Small intestine (tissue), 7 donors: ENCODE measurements at regions not wholly inside any gene's neighbourhood (a gene's known extent, or its start where the extent isn't known, plus 50 kb on each side); places are given as distances from the start of the nearest gene placed in this dataset.

Experiments used
- DNase-seq, 2 donors: peaks; one replicate each; pipeline versions ENCODE4 v3.0.0 to v3.0.0-alpha.2; 2013
- FAIRE-seq: peaks from 2 replicates; lab custom pipeline; 2012; peaks lifted over from hg19 to GRCh38; lab: Jason Lieb, UNC
- H3K27ac ChIP-seq, 3 donors: one replicate each; pipeline ENCODE4 v1.5.1; 2013; ENCODE audit warnings: low read length in 2 of 3, mild to moderate bottlenecking in 2 of 3, control low read depth in 1 of 3, inconsistent platforms in 1 of 3, low read depth in 1 of 3, moderate library complexity in 1 of 3
- H3K27me3 ChIP-seq, 3 donors: one replicate each; pipeline ENCODE4 v1.6.1; 2013; ENCODE audit warnings: low read length in 3 of 3, inconsistent platforms in 1 of 3; ENCODE audit not compliant: control insufficient read depth in 3 of 3, insufficient read depth in 3 of 3
- H3K36me3 ChIP-seq, 3 donors: one replicate each; pipeline ENCODE4 v1.6.1; 2013; ENCODE audit warnings: low read length in 3 of 3, inconsistent platforms in 1 of 3, low read depth in 1 of 3, mild to moderate bottlenecking in 1 of 3, moderate library complexity in 1 of 3; ENCODE audit not compliant: control insufficient read depth in 3 of 3, insufficient read depth in 2 of 3
- H3K4me1 ChIP-seq, 3 donors: one replicate each; pipeline ENCODE4 v1.6.1; 2013; ENCODE audit warnings: low read length in 2 of 3, inconsistent platforms in 1 of 3, low read depth in 1 of 3, mild to moderate bottlenecking in 1 of 3, moderate library complexity in 1 of 3; ENCODE audit not compliant: control insufficient read depth in 3 of 3, insufficient read depth in 2 of 3
- H3K4me3 ChIP-seq, 3 donors: one replicate each; pipeline ENCODE4 v1.5.1; 2013; ENCODE audit warnings: low read length in 3 of 3, control low read depth in 1 of 3, inconsistent platforms in 1 of 3, low read depth in 1 of 3, mild to moderate bottlenecking in 1 of 3, moderate library complexity in 1 of 3
- H3K9me3 ChIP-seq, 2 donors: one replicate each; pipeline ENCODE4 v1.6.1; 2013; ENCODE audit warnings: low read depth in 1 of 2, low read length in 1 of 2; ENCODE audit not compliant: control insufficient read depth in 2 of 2, insufficient read depth in 1 of 2
- WGBS, 3 donors: extraction: QIAGEN DNeasy Blood & Tissue Kit; methylation state at CpG; one replicate each; pipeline ENCODE4 v1.1.7; 2013; 5-methylcytosine and 5-hydroxymethylcytosine counted together
- donor health status: healthy with polysubstance abuse.
- donor health status: control.
- donor health status: control.
- donor health status: Bipolar disorder and iron deficiency.
- donor health status: healthy.

- DNase-seq (no peak), FAIRE-seq (no peak)
- Histone ChIP-seq H3K36me3 (no peaks in the 10 kb centered on the region), H3K4me1 (no peaks in the 10 kb centered on the region), H3K27me3 (no peaks in the 10 kb centered on the region), H3K27ac (no peak overlapping the region), H3K9me3 (peaks cover 0 to 2% of the 10 kb centered on the region in 2 donors), H3K4me3 (no peak overlapping the region)
- WGBS, 3 donors: 74 to 94% (median 92%) methylated on average over 5 of the region's 5 CpGs
These were observed 93.8 kb downstream of the GLRX3 start for GRCh38 chr10:130230036-130230435.

DNA sequence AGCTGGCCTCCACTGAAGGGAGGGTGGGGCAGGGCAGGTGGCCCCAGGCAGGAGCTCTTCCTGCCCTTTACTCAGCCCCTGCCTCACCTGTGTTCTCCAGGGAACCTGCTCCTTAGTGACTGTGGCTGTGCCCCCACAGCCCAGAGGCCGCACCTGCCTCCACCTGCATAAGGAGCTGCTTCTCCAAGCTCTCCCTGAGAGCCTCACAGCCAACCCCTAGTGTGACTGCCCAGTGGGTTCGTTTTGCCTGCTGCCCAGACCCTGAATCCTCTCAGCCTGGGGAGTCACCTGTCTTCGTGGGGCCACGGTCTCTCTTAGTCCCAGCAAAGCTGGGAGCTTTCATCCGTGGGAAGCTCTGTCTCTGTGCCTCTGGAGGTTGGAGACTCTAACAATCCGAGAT lies 94.4 kb downstream of the GLRX3 start:
- Histone ChIP-seq H3K27ac (no peak overlapping the region), H3K27me3 (no peaks in the 10 kb centered on the region), H3K36me3 (no peaks in the 10 kb centered on the region), H3K9me3 (peaks cover 0 to 2% of the 10 kb centered on the region in 2 donors), H3K4me1 (no peaks in the 10 kb centered on the region), H3K4me3 (no peak overlapping the region)
- FAIRE-seq (no peak), DNase-seq (no peak)
- WGBS, 3 donors: 73 to 79% (median 75%) methylated on average over 6 of the region's 6 CpGs

GRCh38 chr10:130231251-130231741 lies 95.1 kb downstream of the GLRX3 start:
- Histone ChIP-seq H3K4me3 (no peak overlapping the region), H3K36me3 (no peaks in the 10 kb centered on the region), H3K27ac (no peak overlapping the region), H3K9me3 (peaks cover 0 to 2% of the 10 kb centered on the region in 2 donors), H3K27me3 (no peaks in the 10 kb centered on the region), H3K4me1 (no peaks in the 10 kb centered on the region)
- 83 to 89% (median 87%) methylated on average over 14 to 15 of the region's 15 CpGs for WGBS, 3 donors
- DNase-seq: no peak
- FAIRE-seq: no peak

GRCh38 chr10:130232166-130233034 lies 96.2 kb downstream of the GLRX3 start:
- no peaks in the 10 kb centered on the region for H3K4me1 ChIP-seq
- H3K27ac ChIP-seq: no peak overlapping the region
- DNase-seq (no peak), FAIRE-seq (no peak)
- H3K4me3 ChIP-seq: no peak overlapping the region
- peaks cover 0 to 2% of the 10 kb centered on the region in 2 donors for H3K9me3 ChIP-seq
- H3K36me3 ChIP-seq: no peaks in the 10 kb centered on the region
- H3K27me3 ChIP-seq: no peaks in the 10 kb centered on the region
- 83 to 85% (median 84%) methylated on average over 28 of the region's 28 CpGs for WGBS, 3 donors

DNA sequence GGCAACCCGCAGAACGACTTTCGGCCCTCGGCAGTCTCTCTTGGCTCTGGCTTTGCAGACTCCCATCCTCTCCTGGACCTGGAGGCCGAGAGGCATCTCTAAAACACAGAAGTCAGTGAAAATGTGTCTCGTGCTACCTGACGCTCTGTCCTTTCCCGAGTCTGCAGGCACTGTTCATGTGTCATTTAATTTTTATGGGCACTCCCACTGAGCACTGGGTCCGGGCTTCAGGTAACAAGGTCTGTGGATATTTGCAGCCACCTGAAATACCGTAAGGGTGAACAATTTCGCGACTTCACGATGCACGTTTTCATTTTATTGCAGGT lies 96.8 kb downstream of the GLRX3 start:
- no peaks in the 10 kb centered on the region for H3K9me3 ChIP-seq
- DNase-seq (no peak), FAIRE-seq (no peak)
- H3K27me3 ChIP-seq: no peaks in the 10 kb centered on the region
- no peaks in the 10 kb centered on the region for H3K4me1 ChIP-seq
- H3K36me3 ChIP-seq: no peaks in the 10 kb centered on the region
- WGBS, 3 donors: 80 to 87% (median 85%) methylated on average over 14 of the region's 14 CpGs
- H3K4me3 ChIP-seq: no peak overlapping the region
- H3K27ac ChIP-seq: no peak overlapping the region

DNA sequence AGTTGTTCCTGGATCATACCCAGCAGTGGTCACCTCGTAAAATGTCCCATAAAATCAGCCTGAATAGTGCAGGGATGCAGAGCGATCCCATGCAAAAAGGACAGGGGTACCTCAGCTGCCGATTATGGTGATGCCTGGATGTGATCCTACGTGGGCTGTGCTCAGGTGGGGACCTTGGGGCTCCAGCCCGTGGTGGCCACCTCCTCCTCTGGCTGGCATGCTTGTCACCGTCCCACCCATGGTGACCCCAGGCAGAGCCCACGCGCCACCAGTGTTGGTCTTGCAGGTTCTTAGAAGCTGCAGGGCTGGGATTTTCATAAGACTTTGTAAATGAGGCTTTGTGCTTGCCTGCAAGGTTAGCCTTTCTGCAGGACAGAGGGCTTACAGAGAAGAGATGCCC lies 97.2 kb downstream of the GLRX3 start:
- Histone ChIP-seq H3K27me3 (no peaks in the 10 kb centered on the region), H3K36me3 (no peaks in the 10 kb centered on the region), H3K27ac (no peak overlapping the region), H3K4me3 (no peak overlapping the region), H3K9me3 (no peaks in the 10 kb centered on the region), H3K4me1 (no peaks in the 10 kb centered on the region)
- DNase-seq (no peak), FAIRE-seq (no peak)
- WGBS, 3 donors: 80 to 90% (median 85%) methylated on average over 8 of the region's 8 CpGs

GRCh38 chr10:130234171-130234965 lies 98.2 kb downstream of the GLRX3 start:
- Histone ChIP-seq H3K27me3 (no peaks in the 10 kb centered on the region), H3K4me3 (no peak overlapping the region), H3K4me1 (no peaks in the 10 kb centered on the region), H3K36me3 (no peaks in the 10 kb centered on the region), H3K27ac (no peak overlapping the region), H3K9me3 (no peaks in the 10 kb centered on the region)
- no peak for DNase-seq
- no peak for FAIRE-seq
- WGBS, 3 donors: 77 to 85% (median 80%) methylated on average over 10 of the region's 10 CpGs

DNA sequence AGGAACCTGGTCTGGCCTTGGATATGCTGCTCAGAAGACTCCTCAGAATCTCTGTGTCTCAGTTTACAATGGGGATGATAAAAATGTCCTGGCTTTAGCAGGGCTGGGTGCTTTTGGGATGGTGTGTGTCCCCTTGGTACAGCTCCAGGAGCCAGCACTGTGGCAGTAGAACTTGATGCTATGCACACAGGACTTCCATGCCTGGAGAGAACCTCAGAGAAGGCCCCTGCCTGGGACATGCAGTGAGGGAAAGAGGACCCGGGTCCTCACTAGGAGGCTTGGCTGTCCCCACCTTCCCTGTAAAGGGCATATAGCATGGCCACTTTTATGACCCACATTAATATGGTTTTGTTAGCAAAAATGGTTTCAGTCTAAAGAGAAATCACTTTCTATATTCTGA lies 100.5 kb downstream of the GLRX3 start:
- DNase-seq (no peak), FAIRE-seq (no peak)
- H3K9me3 ChIP-seq: peaks cover 0 to 2% of the 10 kb centered on the region in 2 donors
- no peak overlapping the region for H3K27ac ChIP-seq
- 82 to 100% (median 84%) methylated on average over 1 of the region's 1 CpG for WGBS, 3 donors
- H3K36me3 ChIP-seq: no peaks in the 10 kb centered on the region
- H3K4me3 ChIP-seq: no peak overlapping the region
- no peaks in the 10 kb centered on the region for H3K4me1 ChIP-seq
- H3K27me3 ChIP-seq: no peaks in the 10 kb centered on the region
